GM19463 (cell line): ENCODE measurements at regions not wholly inside any gene's neighbourhood (a gene's known extent, or its start where the extent isn't known, plus 50 kb on each side); places are given as distances from the start of the nearest gene placed in this dataset.
"Not testable (repeated sequence)": the region's sequence is repeated elsewhere in the genome, so short reads cannot be mapped to it uniquely, and the experiment has no call there.

Experiments used
- ATAC-seq: cut with Tn5 transposase; IDR thresholded peaks from one replicate; pipeline ENCODE4 v1.9.1; 2021; ENCODE audit warnings: mild to moderate bottlenecking, moderate library complexity; ENCODE audit not compliant: unreplicated experiment

DNA sequence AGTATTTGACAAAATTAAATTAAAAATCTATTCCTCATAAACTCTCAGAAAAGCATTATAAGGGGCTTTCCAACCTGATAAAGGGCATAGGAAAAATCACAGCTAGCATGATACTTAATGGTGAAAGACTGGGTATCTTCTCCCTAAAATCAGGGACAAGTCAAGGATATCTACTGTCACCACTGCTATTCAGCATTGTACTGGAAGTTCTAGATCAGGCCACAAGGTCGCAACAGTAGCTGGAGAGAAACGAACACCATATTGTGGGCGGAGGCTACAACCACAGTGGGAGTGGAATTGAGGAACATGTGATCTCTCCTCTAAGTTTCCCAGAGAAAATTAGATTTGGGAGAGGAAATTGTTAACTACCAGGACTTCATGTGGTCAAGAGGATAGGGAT, 70.0 kb upstream of the NAMPT start:
- ATAC-seq = no peak

DNA sequence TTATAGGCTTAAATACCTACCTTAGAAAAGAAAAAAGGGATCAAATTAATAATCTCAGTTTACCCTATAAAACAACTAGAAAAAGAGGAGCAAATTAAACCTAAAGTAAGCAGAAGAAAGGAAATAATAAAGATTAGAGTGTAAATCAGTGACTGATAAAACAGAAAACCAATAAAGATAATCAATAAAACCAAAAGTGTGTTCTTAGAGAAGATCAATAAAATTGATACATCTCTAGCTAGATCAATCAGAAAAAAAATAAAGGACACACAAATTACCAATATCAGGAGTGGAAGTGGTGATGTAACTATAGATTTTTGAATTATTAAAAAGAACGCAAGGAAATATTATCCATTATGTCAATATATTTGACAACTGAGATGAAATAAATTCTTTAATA, 69.2 kb upstream of the NAMPT start:
- ATAC-seq = no peak

DNA sequence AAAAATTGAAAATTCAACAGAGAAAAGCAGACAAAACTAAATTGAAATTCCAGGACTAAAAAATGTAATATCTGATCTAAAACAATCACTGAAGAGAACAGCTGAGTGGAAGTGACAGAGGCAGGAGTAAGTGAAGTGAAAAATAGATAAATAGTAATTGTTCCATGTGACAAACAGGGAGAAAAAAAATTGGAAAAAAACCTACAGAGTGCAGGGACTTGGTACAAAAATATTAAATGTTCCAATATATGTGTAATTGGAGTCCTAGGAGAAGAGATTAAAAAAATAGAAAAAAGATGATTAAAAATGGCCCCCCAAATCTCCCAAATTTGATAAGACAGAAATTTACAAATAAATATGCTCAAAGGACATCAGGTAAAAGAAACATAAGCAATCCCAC, 63.4 kb upstream of the NAMPT start:
- ATAC-seq = no peak

DNA sequence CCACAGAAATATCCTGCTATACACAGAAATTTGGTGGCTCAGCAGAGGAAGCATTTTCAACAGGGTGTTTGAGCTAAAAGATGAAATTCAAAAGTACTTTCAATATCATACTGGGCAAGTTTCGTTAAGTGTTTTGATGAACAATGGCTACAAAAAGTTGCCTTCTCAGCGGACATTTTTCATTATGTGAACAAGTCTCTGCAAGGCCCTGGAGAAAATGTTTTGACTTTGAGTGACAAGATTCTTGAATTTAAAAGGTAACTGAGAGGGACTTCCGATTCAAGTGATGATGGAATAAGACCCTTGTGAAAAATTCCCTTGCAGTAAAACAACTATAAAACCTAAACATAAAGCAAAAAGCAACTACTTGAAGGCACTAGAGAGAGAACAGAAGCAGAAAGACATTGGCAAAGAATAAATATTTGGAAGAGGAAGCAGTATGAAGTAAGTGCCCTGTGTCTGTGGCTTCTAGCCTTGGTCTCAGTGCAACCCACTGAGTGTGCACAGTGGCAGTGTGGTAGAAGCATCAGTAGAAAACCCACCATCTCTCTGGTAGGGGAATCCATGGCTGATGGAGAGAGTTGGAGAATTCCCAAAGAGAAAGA, 62.5 kb upstream of the NAMPT start:
- ATAC-seq = no peak

DNA sequence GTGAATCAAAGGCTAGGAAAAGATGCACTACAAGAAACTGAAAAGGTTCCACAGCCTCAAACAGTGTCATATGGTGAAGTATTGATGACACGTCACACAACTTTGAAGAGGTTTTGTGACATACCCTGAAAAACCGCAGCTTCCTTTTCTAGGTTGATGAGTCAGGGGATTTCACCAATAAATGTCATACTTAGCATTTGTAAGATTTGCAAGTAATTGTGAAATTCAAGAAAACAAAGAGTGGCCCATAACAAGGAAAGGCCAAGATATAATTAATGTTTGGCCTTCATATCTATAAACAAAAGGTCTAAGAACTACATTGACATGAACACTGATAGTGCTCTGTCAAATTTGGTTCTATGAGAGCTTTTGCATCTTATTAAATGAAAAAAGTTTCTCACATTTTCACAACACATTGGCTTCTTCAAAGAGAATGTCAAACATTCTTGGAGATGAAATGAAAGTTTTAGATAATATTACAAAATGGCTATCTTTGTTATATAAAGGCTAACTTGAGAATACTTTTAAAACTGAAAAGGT, 62.0 kb upstream of the NAMPT start:
- ATAC-seq = peak; percentile 88

DNA sequence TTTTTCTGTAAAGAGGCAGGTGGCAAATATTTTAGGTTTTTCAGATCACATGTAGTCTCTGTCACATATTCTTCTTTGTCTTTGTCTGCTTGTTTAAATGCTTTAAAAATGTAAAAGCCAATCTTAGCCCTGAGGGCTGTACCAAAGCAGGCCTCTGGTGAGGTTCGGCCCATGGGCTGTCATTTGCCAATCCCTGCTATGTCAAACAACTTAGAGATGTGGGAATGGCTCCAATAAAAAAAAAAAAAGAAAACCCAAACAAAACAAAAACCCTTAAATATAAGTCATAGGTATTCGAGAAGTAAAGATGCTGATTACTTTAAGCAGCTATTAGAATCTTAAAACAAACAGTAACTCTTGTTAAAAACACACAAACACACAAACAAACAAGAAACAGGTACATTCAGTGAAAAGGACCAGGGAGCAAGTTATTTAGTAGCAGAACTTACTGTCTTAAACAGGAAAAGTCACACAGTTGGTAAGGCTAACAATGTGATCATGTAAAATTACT, 61.4 kb upstream of the NAMPT start:
- ATAC-seq = no peak

DNA sequence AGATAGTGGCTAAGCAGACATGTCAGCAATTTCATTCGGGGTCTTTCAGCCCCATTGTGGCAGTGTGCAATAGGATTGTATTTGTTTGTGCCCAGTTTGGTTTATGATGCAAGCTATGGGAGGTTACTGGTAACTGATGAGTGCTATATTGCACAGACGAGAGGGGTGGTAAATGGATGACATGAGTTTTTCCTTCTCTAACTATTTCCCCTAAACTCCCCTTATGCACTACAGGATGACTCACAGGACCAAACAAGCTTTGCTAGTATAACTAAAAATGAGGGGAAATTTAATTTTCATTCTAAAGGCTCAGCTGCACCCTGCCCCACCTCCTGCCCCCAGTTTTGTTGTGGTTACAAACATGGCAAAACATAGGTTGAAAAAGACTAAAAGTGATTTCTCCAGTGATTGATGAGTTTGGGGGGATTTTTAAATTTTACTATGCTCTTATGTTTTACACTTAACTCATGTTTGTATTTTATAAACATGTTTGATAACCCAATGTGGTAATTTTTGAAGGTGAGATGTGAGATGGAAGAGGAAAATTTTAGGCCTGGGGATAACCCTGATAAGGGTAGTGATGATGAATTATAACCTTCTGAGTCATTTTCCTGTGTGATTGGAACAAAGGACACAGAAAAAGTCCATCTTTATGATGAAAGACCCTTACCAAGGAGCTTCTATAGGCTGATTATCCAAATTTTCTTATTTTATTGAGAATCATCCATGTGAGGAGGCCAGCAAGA, 60.8 kb upstream of the NAMPT start:
- ATAC-seq = peak; percentile 35

DNA sequence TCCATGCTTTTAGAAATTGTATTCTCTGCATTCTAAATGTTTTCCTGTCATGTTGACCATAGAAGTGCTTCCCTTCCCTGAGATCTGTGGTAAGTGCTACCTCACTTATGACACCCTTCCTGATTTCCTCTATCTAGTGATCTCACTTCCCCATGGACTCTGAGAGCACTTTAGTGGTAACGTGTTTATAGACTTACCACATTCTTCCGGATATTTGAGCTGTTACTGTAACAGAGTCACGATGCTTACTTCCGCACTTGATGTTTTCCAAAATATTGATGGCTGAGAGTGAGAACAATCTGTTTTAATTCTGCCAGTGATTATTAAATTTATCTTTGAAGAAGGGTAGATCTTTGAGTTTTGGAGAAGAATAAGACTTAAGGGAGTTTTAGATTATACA, 60.1 kb upstream of the NAMPT start:
- no peak for ATAC-seq

DNA sequence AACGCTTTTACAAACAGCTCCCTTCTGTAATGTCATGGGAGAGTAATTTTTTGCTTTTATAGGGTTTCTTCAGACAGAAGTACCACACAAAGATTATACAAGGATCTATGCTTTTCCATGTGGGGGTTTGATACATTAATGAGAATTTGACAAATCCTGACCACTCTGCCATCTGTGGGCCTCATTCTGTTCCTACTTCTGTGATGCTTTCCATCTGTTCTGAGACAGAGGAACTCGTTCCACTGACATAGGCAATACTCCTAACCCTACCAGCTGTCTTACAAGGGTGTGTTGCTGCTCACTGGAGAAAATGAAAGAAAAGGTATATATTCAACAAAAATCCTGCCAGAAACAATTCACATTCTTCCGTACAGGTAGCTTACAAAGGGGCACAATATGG, 59.4 kb upstream of the NAMPT start:
- no peak for ATAC-seq

DNA sequence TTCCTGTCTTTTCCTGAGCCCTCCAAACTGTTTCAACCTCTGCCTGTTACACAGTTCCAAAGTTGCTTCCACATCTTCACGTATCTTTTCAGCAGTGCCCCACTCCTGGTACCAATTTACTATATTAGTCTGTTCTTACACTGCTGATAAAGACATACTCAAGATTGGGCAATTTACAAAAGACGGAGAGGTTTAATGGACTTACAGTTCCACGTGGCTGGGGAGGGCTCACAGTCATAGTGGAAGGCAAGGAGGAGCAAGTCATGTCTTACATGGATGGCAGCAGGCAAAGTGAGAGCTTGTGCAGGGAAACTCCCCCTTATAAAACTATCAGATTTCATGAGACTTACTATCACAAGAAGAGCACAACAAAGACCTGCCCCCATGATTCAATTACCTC, 57.3 kb upstream of the NAMPT start:
- not testable (repeated sequence) for ATAC-seq

DNA sequence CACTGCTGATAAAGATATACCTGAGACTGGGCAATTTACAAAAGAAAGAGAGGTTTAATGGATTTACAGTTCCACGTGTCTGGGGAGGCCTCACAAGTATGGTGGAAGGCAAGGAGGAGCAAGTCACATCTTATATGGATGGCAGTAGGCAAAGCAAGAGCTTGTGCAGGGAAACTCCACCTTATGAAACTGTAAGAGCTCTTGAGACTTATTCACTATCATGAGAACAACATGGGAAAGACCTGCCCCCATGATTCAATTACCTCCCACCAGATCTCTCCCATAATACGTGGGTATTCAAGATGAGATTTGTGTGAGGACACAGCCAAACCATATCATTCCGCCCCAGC, 55.4 kb upstream of the NAMPT start:
- not testable (repeated sequence) for ATAC-seq

DNA sequence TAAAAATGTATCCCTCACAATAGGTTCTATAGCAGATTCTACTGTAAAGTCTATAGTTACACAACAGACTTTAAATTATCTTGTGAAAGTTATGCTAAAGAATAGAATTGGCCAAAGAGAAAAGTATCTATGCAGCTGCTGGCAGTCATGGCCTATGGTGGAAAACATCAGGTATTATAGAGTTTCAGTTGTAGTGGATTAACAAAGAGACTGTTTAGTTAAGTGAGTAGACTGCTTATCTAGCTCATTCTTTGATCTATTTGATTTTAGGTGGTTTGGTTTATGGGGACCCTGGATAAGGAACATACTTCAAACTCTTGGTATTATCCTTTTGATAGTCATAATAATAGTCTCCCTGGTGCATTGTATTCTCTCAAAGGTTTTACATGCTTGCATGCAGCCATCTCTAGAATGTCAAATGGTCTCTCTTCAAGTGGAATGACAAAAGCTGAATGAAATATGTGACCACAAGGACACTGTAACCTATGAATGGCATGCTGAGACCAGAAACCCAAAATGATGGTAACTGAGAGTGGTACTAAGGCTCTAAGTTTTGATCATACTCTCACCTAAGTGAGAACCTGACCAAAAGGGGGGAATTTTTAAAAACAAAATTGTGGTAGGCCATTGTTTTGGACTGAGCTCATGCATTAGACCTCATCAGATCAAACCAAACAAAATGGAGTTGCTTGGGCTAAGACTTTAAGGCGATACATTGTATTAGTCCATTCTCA, 54.9 kb upstream of the NAMPT start:
- no peak for ATAC-seq

DNA sequence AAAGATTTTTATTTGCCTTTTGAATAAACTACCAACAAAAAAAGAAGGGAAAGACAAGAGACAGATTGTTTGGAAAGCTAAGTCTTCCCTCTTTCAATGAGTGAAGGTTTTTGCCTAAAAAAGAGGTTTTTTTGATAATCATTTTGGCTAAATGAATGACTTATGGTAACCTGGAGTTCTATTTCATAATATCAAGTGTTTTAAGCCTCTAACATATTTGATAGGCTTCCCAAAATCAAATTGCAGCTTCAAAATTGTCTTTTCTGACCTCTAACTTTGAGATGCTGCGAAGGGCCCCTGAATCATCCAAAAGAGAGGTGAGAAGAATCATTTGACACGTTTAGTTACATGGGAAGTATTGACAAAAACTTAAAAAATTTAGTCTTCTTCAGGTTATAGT, 53.0 kb upstream of the NAMPT start:
- no peak for ATAC-seq

DNA sequence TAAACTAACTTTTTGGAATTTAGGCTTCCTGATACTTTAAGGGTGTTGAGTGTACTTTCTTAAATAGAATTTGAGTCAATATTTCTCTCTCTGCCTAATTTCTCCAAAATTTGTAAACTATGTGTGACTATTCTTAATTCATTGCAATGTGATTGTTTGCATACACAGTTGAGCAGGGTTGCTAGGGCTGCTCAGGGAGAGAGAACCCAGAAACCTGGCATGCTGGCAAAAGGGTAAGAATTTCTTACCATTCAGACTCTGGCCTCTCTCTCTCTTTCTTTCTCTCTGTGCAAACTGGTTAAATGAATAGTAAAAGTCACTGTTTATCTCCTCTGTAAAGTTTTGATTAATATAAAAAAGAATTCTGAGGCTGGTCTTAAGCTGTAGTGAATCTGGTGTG, 51.0 kb upstream of the NAMPT start:
- no peak for ATAC-seq
